GM21423 (cell line): ENCODE measurements at regions not wholly inside any gene's neighbourhood (a gene's known extent, or its start where the extent isn't known, plus 50 kb on each side); places are given as distances from the start of the nearest gene placed in this dataset.
"Not testable (repeated sequence)": the region's sequence is repeated elsewhere in the genome, so short reads cannot be mapped to it uniquely, and the experiment has no call there.

Experiments
- ATAC-seq: cut with Tn5 transposase; IDR thresholded peaks from one replicate; pipeline ENCODE4 v1.9.1; 2021; ENCODE audit warnings: mild to moderate bottlenecking, moderate library complexity; ENCODE audit not compliant: unreplicated experiment

DNA sequence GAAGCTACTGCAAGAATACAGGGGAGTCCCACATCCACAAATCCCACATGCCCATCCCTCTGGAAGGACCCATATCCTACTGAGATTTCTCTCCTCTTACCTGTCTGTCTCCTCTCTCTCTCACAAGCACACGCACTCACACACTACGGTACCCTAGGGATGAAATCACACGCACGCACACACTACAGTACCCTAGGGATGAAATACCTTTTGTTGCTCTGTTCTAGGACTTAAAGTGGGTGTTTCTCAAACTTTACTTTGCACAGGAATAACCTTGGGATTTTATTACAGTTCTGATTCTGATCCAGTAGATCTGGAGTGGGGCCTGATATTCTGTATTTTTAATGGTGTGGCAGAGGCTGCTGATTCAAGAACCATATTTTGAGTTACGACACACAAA lies 622.2 kb upstream of the ZNF385D start:
- ATAC-seq: no peak

DNA sequence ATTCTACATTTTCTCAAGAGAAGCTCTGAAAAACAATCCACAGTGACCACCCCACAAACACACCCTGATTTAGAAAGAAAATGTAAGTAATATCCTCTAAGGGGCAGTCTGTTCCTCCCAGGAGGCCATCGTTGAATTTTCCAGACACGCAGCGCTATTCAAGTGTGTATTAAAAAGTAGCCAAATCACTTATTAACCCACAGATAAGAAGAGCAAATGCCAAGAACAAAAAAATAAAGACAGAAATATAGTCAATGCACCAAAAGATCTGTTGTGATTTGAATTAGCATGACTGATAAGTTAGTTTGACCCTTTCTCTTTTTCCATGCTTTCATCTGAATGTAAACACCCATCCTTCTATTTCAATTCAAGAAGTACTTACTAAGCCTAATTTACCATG lies 622.8 kb upstream of the ZNF385D start:
- ATAC-seq: no peak

DNA sequence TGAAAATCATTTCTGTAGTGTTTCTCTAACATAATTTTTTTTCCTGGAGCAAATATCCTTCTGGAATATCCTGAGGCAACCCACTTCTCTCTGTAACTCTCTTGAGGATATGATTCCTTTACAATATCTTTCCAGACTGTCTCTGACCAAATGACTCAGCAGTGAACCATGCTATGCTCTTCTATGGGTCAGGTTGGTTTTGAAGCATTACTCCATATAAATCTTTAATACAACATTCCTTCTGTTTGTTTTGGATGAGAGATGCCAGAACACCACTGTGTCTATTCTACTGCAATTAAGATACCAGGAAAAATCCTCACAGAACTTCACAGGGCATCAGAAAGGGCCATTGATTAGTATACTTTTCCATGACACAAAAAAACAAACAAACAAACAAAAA lies 626.4 kb upstream of the ZNF385D start:
- ATAC-seq: no peak

DNA sequence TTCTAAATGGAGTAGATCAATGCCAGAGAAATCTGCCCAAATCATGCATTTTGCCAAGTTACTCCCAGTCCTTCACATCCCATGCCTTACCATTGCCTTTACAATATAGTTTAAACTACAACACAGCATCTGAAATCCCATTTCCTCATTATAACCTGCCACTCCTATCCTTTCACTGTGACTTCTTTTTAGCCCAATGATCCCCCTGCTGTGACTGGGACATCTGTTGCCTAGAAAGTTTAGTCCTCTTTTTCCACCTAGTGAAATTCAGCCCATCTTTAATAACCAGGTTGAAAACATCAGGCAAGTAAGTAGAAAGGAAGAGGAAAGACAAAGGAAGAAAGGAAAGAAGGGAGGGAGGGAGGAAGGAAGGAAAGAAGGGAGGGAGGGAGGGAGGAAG lies 627.9 kb upstream of the ZNF385D start:
- ATAC-seq: no peak

DNA sequence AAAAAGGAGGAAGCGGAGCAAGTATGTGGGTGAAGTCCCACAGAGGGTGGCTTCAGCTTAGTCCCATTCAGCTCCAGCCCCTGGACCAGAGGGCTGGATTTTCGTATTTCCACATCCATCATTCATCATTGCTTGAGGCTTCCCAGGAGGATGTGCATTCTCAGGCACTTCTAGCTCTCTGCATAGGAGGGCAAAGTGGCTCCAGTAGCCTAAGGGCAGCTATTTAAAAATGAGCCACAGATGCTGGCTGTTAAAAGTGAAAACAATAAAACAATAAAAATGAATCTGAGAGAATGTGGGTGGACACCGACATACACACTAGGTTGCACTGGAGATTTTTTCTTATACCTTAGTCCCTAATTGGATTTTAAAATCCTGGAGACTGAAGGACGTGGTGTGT lies 629.2 kb upstream of the ZNF385D start:
- no peak for ATAC-seq

DNA sequence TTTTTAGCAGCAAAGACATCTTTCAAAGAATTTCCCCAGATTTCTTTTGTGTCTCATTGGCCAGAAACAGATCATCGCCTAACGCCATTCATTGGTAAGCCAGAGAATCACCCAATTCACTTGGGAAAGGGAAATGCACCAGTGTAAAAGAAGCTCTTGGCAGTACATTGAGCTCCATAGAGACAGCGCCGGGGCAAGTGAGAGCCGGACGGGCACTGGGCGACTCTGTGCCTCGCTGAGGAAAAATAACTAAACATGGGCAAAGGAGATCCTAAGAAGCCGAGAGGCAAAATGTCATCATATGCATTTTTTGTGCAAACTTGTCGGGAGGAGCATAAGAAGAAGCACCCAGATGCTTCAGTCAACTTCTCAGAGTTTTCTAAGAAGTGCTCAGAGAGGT lies 630.6 kb upstream of the ZNF385D start:
- ATAC-seq: not testable (repeated sequence)

DNA sequence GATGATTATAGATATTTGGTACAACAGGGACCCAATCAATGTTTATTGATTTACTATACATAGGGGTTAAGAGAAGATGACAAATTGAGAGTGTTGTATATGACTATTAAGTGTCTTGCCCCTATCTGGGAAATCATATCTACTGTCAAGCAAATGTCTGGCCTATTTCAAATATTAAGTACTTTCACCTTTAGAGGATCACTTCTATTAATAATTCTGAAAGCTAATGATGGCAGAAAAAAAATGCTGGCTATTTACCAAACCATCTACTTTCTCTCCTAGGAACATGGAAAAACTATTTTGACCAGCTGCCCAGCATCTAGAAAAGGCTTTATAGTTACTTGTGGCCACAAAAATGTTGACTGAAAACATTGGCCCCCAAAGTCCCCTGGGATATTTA lies 632.3 kb upstream of the ZNF385D start:
- ATAC-seq: no peak

DNA sequence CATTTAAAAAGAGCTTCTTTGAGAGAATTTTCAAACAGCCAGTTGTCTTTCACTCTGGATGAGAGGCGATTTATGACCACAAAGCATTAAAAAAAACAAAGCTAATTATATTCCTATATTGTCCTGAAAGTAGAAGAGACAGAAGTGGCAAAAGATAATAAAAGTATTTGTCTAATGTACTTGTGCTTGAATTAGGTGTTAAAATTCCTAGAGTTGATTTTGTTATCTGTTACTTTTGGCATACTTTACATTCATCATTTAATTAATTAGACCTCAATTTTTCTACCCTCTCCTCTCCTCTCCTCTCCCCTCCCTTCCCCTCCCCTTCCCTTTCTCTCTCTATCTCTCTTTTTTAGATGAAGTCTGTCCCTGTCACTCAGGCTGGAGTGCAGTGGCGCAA lies 635.1 kb upstream of the ZNF385D start:
- ATAC-seq: no peak

DNA sequence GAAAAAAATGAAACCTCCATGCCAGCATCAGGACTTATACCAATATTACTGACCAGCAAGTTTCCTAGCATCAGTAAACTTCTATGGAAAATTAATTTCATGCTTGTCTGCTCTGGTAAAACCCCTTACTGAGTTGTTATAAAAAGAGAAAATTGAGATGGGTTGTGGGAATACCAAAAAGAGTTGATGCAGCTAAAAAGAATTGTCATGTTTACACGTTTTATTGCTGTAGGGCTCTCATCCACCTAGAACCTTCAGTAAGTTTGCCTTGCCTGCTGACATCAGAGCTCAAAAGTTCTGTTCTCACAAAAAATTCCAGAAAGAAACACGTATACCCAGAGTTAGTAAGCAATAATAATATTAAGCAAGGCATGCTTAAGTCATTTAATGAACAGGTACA lies 641.3 kb upstream of the ZNF385D start:
- no peak for ATAC-seq

DNA sequence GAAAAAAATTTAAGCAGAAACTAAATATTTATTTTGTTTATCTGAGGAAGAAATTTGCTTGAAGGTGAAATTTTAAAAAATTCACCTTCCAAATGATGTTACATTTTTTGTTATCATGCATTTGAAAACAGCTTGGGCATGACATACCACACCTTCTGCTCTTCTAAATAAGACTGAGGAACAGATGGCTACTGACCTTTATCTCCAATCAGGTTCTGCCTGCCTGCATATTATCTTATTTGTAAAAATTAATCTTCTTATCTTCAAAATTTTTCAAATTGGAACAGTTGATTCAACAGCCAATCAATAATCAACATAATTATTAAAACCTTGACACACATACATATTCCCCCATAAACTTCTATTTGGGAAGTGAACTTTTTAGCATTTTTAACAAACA lies 641.8 kb upstream of the ZNF385D start:
- ATAC-seq: no peak

DNA sequence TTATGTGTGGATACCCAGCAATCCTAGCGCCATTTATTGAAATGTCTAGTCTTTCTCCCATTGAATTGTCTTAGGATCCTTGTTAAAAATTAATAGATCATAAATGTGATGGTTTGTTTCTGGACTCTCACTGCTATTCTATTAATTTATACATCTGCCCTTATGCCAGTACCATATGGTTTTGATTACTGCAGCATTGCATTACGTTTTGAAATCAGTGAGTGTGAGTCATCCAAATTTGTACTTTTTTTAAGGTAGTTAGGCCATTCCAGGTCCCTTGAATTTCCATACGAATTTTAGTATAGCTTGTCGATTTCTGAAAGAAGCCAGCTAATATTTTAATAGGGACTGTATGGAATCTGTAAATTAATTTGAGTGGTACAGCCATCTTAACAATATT lies 648.6 kb upstream of the ZNF385D start:
- no peak for ATAC-seq

DNA sequence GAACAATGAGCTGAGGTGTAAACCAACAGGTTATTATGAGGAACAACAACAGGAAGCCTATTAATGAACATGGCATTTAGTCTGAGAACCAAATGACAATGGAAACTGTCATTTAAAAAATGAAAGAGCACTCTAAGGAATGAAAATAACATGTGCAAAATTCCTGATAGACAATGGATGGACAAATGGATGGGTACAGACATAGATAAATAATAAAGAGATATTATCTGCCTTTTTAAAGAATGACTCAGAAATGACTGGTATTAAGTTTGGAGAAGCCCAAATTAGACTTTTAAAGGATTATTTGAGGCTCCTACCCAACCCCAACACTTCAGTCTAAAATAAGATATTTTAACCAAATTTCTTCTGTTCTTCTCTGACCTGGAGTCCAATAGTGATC lies 650.5 kb upstream of the ZNF385D start:
- no peak for ATAC-seq

DNA sequence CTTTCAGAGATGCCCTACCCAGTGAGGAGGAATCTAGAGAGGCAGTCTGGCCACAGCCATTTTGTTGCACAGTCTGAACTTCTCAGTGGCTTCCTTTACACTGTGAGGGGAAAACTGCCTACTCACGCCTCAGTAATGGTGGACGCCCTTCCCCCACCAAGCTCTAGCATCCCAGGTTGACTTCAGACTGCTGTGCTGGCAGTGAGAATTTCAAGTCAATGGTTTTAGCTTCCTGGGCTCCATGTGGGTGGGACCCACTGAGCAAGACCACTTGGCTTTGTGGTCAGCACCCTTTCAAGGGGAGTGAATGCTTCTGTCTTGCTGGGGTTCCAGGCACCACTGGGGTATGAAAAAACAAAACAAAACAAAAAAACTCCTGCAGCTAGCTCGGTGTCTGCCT lies 663.2 kb upstream of the ZNF385D start:
- no peak for ATAC-seq

DNA sequence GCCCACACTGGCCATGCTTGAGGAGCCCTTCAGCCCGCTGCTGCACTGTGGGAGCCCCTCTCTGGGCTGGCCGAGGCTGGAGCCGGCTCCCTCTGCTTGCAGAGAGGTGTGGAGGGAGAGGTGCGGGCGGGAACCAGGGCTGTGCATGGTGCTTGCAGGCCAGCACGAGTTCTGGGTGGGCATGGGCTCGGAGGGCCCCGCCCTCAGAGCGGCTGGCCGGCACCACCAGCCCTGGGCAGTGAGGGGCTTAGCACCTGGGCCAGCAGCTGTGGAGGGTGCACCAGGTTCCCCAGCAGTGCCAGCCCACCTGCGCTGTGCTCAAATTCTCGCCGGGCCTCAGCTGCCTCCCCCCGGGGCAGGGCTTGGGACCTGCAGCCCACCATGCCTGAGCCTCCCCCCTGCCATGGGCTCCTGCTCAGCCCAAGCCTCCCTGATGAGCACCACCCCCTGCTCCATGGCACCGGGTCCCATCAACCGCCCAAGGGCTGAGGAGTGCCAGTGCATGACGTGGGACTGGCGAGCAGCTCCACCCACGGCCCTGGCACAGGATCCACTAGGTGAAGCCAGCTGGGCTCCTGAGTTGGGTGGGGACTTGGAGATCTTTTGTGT lies 665.9 kb upstream of the ZNF385D start:
- ATAC-seq: not testable (repeated sequence)

DNA sequence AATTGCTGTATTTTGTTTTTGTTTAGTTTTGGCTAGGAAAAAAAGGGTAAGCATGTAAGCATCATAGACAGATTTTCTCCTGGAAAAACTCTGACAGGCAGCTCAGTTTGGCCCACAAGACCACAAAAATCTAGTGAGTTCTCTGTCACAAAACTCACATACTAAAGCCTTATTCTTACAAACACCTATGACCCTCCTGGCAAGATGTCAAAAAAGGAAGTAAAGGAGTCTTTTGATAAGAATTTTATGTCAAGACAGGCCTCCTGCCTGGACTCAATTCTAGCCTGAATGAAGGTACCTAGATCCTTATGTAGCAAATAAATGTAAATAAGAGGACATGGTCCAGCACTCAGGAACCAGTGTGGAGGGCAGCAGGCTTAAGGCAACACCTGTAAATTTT lies 668.3 kb upstream of the ZNF385D start:
- no peak for ATAC-seq

DNA sequence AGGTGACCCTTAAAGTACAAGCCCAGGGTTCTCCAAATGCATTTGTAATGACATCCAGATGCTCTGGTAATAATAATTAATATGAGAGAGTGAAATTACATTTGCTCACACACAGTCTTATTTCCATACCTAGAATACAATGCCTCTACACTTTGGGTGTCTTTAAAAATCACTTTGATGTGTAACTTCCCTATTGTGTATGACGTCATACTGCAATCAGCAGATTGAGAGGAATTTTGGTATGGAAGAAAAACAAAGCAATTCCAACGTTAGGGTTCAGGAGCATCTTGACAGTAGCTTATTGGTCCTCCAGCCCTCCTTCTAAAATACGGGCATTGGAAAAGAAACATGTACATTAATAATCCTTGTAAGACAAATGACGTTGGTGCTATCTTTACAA lies 670.6 kb upstream of the ZNF385D start:
- no peak for ATAC-seq

DNA sequence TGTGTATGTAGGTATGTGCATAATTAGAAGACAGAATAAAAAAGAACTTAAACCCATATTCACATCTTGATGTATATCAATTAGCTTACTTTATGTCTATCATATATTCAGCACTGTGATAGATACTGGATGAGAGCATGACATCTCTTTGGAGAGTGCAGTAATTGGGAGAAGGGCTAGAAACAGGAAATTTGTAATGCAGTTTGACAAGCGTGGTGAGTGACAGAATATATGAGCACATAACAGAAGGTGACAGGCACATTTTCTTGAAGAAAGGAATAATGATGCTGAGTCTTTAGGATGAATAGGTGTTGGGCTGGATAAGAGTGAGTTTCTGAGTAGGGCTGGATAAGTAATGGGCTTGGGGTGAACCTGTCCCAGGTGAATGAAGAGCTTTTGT lies 680.3 kb upstream of the ZNF385D start:
- ATAC-seq: no peak

DNA sequence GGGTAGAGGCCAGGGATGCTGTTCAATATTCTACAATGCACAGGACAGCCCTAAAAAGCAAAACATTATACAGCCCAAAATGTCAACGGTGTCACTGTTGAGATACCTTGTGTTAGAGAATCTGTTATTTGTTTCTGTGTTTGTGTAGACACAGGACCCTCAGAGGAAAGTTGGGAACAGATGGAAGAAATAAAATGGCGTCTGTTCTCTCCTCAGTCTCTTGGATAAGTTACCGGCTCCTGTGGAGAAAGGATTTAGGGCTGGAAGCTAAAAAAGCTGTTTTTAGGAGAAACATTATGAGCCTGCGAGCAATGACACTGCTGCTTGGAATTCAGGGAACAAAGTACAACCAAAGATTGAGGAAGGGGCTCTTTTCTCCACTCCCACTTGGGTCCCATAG lies 688.6 kb upstream of the ZNF385D start:
- ATAC-seq: no peak

DNA sequence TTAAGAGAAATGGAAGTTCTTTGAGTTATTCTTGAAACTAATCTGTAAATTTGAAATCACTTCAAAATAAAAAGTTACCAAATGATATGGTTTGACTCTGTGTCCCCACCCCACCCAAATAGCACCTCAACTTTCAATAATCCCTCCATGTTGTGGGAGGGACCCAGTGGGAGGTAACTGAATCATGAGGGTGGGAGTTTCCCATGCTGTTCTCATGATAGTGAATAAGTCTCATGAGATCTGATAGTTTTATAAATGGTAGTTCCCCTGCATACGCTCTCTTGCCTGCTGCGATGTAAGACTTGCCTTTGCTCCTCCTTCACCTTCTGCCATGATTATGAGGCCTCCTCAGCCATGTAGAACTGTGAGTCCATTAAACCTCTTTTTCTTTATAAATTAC lies 690.7 kb upstream of the ZNF385D start:
- ATAC-seq: no peak

DNA sequence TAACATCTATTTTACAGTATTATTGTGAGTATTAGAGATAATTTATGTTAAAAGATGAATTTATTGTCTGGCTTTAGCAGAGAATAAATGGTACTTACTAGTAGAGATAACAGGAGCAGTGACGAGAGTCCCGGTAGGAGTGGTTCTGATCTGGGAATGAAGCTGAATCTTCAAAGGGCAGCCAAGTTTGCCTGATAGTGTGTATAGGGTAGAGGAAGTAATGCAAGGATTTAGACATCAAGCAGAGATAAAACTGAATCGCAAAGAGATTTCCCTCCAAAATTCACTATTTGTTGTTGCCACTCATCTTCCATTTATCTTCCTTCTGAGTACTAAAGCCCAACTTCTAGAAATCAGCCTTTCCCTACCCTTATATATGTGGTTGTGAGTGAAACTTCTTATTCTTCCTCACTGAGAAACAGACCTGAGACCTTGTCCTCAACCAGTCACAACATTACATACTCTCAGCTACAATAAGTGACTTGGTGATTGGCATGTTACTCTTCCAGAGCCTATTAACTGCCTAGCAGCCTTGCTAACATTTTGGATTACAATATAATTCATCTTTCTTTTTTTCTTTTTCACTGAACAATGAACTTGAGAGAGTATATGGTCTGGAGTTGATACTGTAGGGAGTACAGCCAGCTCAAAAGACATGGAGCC lies 692.7 kb upstream of the ZNF385D start:
- ATAC-seq: no peak

DNA sequence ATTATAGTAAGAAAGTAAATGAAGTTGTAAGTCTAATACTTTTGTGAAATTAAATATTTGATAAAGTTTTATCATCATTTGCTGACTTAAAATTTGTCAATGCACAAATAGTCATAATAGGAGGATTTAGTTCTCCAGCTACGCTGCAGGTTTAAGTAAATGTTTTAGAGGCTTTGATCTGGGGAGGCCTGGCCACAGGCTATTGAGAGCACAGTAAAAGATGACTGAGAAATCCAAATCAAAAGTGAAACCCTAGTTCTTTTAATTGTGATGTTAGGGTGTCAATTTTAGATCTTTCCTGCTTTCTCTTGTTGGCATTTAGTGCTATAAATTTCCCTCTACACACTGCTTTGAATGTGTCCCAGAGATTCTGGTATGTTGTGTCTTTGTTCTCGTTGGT lies 694.3 kb upstream of the ZNF385D start:
- not testable (repeated sequence) for ATAC-seq

DNA sequence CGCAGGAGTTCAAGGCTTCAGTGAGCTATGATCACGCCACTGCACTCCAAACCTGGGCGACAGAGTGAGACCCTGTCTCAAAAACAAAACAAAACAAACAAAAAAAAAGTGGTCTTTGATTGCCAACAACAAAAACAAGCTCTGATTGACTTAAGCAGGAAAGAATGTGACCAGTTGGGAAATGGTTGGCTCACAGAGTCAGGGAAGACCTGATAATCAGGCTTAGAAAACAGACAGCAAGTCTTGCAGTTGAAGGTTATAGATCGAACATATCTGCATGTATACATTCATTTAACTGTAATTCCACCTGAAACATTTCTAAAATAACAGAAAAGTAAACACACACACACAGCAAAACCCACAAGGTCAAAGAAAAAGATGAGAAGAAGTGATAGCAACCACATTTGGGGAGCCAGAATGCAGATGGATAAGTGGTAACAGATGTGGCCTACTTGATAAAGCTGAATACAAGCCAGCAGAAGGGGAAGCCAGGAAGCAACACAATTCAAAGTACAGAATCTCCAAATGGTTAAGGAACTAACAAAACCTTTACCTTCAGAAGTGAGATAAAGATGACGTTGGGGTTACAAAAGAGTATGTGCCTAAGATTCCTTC lies 699.9 kb upstream of the ZNF385D start:
- no peak for ATAC-seq

DNA sequence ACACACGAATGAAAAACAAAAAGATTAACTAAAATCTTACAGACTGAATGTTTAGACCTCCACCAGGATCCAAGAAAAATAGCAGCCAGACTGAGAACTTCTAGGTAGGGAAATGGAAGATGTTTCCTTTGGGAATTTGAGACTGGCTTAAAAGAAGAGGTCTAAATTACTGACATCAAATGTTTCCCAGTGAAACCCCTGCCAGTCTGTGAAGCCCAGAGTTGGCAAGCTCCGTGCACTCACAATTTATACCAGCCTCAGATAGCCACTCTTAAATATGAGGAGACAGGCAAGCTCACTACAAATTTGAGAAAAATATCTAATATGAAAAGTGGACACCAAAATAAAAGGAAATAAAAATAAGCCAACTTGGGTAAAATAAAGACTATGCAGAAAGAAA lies 700.5 kb upstream of the ZNF385D start:
- no peak for ATAC-seq
